HepG2 (cell line): ENCODE measurements at regions not wholly inside any gene's neighbourhood (a gene's known extent, or its start where the extent isn't known, plus 50 kb on each side); places are given as distances from the start of the nearest gene placed in this dataset.

Experiments
- MYC ChIP-seq: sonication (generic); formaldehyde crosslinking; IDR thresholded peaks from 2 replicates; pipeline ENCODE4 v1.9.0; 2021; ENCODE audit warnings: missing genetic modification reagents, borderline replicate concordance
- ONECUT2 ChIP-seq: sonication (generic); formaldehyde crosslinking; IDR thresholded peaks from 2 replicates; pipeline ENCODE4 v1.4.0; 2020; ENCODE audit warnings: missing genetic modification reagents
- RAD51 ChIP-seq: fragments of 450-650 bp; IDR thresholded peaks from 2 replicates; pipeline ENCODE4 v1.6.1; 2016; ENCODE audit warnings: borderline replicate concordance
- RNF2 ChIP-seq: fragments of 450-650 bp; conservative IDR thresholded peaks from 2 replicates; pipeline ENCODE4 v1.6.1; 2016; ENCODE audit warnings: low read depth
- SP4 ChIP-seq: sonication (generic); formaldehyde crosslinking; IDR thresholded peaks from 2 replicates; pipeline ENCODE4 v1.8.1; 2023; ENCODE audit warnings: mild to moderate bottlenecking, missing genetic modification reagents
- ZNF788 ChIP-seq: sonication (generic); formaldehyde crosslinking; IDR thresholded peaks from 2 replicates; pipeline ENCODE4 v1.5.0; 2020; ENCODE audit warnings: mild to moderate bottlenecking, missing genetic modification reagents, borderline replicate concordance
- TF ChIP-seq, protein P1 (sequence below): sonication (generic); formaldehyde crosslinking; IDR thresholded peaks from 2 replicates; pipeline ENCODE4 v1.5.0; 2020; ENCODE audit warnings: mild to moderate bottlenecking, missing genetic modification reagents, borderline replicate concordance

DNA sequence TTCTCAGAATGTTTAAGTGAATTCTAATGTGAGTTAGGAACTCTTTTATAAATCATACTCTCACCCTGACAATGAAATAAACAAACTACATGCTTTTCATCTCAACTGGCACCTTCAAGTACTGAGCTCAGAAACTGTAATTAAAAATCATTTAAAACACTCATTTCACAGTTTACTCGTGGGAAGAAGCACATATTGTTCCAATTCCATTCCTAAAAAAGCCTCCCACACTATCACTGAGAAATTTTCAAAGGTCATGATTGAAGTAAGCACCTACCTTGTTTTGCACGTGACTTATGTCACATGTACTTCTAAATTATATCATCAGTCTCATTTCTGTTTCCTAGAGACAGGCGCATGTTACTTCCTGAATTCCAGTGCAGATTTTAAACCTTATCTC lies 678.1 kb upstream of the SLC8A1 start:
- TF ChIP-seq RNF2 (no peak), RAD51 (no peak), SP4 (CRISPR knock-in tag) (no peak), ZNF788 (CRISPR knock-in tag) (no peak), MYC (CRISPR knock-in tag) (no peak), ONECUT2 (no peak)
- TF ChIP-seq, protein P1, sequence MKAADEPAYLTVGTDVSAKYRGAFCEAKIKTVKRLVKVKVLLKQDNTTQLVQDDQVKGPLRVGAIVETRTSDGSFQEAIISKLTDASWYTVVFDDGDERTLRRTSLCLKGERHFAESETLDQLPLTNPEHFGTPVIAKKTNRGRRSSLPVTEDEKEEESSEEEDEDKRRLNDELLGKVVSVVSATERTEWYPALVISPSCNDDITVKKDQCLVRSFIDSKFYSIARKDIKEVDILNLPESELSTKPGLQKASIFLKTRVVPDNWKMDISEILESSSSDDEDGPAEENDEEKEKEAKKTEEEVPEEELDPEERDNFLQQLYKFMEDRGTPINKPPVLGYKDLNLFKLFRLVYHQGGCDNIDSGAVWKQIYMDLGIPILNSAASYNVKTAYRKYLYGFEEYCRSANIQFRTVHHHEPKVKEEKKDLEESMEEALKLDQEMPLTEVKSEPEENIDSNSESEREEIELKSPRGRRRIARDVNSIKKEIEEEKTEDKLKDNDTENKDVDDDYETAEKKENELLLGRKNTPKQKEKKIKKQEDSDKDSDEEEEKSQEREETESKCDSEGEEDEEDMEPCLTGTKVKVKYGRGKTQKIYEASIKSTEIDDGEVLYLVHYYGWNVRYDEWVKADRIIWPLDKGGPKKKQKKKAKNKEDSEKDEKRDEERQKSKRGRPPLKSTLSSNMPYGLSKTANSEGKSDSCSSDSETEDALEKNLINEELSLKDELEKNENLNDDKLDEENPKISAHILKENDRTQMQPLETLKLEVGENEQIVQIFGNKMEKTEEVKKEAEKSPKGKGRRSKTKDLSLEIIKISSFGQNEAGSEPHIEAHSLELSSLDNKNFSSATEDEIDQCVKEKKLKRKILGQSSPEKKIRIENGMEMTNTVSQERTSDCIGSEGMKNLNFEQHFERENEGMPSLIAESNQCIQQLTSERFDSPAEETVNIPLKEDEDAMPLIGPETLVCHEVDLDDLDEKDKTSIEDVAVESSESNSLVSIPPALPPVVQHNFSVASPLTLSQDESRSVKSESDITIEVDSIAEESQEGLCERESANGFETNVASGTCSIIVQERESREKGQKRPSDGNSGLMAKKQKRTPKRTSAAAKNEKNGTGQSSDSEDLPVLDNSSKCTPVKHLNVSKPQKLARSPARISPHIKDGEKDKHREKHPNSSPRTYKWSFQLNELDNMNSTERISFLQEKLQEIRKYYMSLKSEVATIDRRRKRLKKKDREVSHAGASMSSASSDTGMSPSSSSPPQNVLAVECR (CRISPR knock-in tag), result no peak
